ENCODE measurements at regions not wholly inside any gene's neighbourhood (a gene's known extent, or its start where the extent isn't known, plus 50 kb on each side); places are given as distances from the start of the nearest gene placed in this dataset.

DNA sequence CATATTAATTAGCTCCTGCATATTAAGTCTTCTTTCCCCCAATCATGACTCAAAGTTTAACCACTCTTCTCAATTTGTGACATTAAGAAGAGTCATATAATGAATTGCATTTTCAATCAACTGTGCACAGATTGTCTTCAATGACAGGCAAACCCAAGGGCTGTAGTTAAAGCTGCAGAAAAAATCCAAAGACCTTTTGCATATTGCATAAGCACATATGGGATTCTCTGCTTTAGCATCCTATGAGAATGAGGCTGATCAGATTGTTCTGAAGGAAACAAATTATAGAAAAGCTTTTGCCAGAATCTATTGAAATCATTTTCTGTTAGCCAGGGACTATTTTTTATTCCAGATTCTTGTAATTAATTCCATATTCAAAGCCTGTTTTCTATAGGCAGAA, 112.3 kb downstream of the FAM170A start:
- DNase-seq (ENCODE audit: low read depth) = no peak
- no peak overlapping the region for H3K4me3 ChIP-seq (ENCODE audit: low read depth, low read length)
- no peak for TF ChIP-seq CTCF (IDR thresholded peaks at IDR 0.05; ENCODE audit: insufficient read depth, low read depth, low read length, missing control alignments)

DNA sequence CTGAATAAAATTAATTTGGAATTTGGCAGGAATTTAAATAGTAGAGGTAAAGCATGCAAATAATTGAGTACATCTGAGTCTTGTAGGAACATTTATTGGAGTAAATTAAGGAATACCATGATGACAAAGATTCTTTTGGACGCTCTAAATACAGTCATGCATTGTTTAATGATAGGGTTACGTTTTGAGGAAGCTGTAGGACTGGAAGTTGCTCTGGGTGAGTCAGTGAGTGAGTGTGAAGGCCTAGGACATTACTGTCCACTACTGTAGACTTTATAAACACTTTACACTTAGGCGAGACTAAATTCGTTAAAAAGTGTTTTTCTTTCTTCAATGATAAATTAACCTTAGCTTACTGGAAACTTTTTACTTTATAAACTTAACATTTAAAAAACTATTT, 113.0 kb downstream of the FAM170A start:
- no peak for TF ChIP-seq CTCF (IDR thresholded peaks at IDR 0.05; ENCODE audit: insufficient read depth, low read depth, low read length, missing control alignments)
- no peak overlapping the region for H3K4me3 ChIP-seq (ENCODE audit: low read depth, low read length)
- DNase-seq (ENCODE audit: low read depth) = no peak

DNA sequence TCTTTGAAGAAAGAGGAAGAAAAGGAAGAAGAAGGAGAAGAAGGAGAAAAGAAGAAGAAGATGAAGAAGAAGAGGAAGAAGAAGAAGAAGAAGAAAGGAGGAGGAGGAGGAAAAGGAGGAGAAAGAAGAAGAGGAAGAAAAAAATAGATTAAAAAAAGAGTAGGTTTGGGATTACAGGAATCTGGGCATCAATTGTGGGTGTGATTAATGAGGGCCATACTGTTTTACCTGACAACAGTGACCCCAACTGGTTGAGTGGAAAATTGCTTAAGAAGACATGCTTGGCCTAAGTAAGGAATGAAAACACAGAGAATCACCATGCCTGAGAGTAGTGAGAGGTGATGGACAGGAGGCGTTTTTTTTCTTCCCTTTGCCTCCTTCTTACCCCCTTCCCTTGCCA, 114.6 kb downstream of the FAM170A start:
- peak; percentile 67 for TF ChIP-seq CTCF (IDR thresholded peaks at IDR 0.05; ENCODE audit: insufficient read depth, low read depth, low read length, missing control alignments)

DNA sequence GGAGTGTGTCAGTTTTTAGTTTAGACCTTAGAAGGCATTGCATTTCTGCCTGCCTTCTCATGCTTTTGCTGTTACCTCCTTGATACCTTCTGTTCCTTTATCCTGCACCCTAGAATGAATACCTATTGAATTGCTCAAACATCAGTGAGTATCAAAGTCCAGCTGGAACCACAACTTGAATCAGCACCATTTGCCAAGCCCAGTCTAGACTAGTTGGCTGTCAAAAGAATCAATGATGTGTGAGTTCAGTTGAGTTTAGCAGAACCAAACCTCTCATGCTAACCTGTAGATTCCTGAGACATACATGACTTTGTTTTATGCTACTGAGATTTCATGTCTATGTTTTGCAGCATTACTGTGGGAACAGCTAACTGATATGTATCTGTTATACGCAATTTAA, 116.6 kb downstream of the FAM170A start:
- no peak overlapping the region for H3K4me3 ChIP-seq (ENCODE audit: low read depth, low read length)
- no peak for DNase-seq (ENCODE audit: low read depth)
- TF ChIP-seq CTCF (IDR thresholded peaks at IDR 0.05; ENCODE audit: insufficient read depth, low read depth, low read length, missing control alignments) = no peak

More for the DNA sequence above, 114.6 kb downstream of the FAM170A start:
- DNase-seq (ENCODE audit: low read depth) = peak; percentile 71
- no peak overlapping the region for H3K4me3 ChIP-seq (ENCODE audit: low read depth, low read length)

DNA sequence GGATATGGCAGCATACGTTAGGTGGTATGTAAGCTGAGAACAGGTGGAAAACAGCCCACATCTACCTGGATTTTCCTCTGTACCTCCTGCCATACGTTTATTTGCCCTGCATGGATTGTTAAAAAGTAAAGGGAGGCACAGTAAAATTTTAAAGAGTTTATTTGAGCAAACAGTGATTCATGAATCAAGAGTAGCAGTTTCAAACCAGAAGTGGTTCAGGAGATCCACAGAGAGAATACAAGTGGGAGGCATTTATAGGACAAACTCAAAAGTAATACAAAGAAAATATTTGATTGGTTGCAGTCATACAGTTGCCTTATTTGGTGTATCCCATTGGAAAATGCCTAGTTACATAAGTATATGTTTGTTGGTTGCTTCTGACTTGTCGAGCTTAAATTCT, 117.6 kb downstream of the FAM170A start:
- no peak for TF ChIP-seq CTCF (IDR thresholded peaks at IDR 0.05; ENCODE audit: insufficient read depth, low read depth, low read length, missing control alignments)
- no peak overlapping the region for H3K4me3 ChIP-seq (ENCODE audit: low read depth, low read length)
- DNase-seq (ENCODE audit: low read depth) = no peak

DNA sequence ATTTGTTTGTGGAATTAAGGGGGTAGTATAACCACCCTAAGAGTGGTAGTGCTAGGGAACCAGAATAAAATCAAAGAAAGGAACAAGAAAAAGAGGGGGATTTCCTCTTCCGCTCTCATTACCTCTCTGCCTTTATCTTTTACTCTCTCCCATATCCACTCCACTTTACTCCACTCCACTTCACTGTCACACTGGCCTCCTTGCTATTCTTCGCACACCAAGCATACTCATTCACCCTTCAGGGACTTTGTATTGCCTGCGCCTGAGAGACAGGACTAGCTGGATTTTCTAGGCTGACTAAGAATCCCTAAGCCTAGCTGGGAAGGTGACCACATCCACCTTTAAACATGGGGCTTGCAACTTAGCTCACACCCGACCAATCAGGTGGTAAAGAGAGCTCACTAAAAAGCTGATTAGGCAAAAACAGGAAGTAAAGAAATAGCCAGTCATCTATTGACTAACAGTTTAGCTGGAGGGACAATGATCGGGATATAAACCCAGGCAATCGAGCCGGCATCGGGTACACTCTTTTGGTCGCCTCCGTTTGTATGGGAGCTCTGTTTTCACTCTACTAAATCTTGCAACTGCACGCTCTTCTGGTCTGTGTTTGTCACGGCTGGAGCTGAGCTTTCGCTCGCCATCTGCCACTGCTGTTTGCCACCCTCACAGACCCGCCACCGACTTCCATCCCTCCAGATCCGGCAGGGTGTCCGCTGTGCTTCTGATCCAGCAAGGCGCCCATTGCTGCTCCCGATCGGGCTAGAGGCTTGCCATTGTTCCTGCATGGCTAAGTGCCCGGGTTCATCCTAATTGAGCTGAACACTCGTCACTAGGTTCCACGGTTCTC, 121.8 kb downstream of the FAM170A start:
- no peak for TF ChIP-seq CTCF (IDR thresholded peaks at IDR 0.05; ENCODE audit: insufficient read depth, low read depth, low read length, missing control alignments)
- no peak for DNase-seq (ENCODE audit: low read depth)
- no peak overlapping the region for H3K4me3 ChIP-seq (ENCODE audit: low read depth, low read length)

GRCh38 chr5:119751734-119752094, 122.4 kb downstream of the FAM170A start:
- no peak overlapping the region for H3K4me3 ChIP-seq (ENCODE audit: low read depth, low read length)
- no peak for DNase-seq (ENCODE audit: low read depth)
- no peak for TF ChIP-seq CTCF (IDR thresholded peaks at IDR 0.05; ENCODE audit: insufficient read depth, low read depth, low read length, missing control alignments)
